Activated CD8-positive, alpha-beta memory T cell treated with anti-CD3 and anti-CD28 coated beads for 24 hours (primary cell): ENCODE measurements at regions not wholly inside any gene's neighbourhood (a gene's known extent, or its start where the extent isn't known, plus 50 kb on each side); places are given as distances from the start of the nearest gene placed in this dataset.
"Not testable (repeated sequence)": the region's sequence is repeated elsewhere in the genome, so short reads cannot be mapped to it uniquely, and the experiment has no call there.

Experiments used
- DNase-seq: peaks from one replicate; pipeline ENCODE4 v3.0.0-alpha.2; 2020

- no peak for DNase-seq
Measured at GRCh38 chr12:24554612-24555295, 394.1 kb downstream of the BCAT1 start.

- no peak for DNase-seq
Measured at GRCh38 chr12:24553259-24553658, 395.6 kb downstream of the BCAT1 start.

- DNase-seq = no peak
Measured at GRCh38 chr12:24551163-24551786, 397.6 kb downstream of the BCAT1 start.

- no peak for DNase-seq
Measured at GRCh38 chr12:24550609-24551008, 398.3 kb downstream of the BCAT1 start.

DNA sequence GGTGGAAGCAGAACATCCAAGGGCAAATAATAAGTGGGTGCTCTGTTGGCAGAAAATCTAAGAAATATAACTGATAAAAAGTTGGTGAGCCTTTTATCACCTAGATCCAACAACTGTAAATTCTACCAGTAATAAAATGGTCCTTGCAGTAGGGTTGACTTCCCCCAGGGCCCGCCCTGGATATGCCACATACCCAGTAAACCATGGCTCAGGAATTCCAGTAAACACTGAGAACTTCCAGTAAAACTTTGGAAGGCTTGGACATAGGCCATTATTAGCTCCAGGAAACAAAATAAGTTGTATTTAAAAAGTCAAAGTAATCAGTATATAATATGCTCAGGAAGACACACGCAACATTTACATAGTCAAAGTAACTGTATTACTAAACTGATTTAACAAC is 402.2 kb downstream of the BCAT1 start:
- DNase-seq = no peak

DNA sequence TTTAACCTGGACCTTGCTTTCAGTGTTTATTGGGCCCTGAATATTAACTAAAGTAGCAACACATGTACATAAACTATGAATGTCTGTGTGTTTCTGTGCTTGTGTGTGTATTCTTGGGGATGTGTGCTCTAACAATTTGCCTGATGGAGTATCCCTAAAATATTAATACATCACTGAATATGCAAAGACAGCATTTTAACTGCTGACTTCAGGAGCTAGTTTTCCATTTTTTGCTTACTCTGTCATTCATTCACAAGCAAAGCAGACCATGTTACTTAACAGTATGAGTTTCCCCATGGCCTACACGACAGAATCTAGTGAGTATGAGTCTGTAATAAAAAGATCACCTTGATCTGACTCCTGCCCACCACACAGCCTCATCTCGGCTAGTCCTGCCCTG is 402.8 kb downstream of the BCAT1 start:
- DNase-seq = no peak

DNA sequence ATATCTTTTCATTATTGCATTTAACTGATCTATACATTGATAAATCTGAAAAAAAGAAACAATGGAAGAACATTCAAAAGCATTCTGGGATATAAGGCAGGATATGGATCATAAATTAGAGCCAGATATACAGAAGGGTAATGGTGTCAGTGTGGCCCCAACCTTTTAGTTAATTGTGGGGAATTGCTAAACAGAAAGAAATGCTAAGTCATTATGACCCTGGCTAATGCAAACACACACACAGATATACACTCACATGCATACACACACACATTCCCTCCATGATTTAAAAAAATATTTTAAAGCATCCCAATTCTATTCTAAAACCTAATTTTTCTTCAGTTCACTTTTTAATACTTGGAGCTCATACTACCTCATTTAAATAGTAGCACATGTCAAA is 404.5 kb downstream of the BCAT1 start:
- DNase-seq = no peak

GRCh38 chr12:24541193-24541871 is 407.6 kb downstream of the BCAT1 start:
- DNase-seq = no peak

- DNase-seq = no peak
Measured at GRCh38 chr12:24539646-24540045, 409.3 kb downstream of the BCAT1 start.

GRCh38 chr12:24537083-24537860 is 411.6 kb downstream of the BCAT1 start:
- no peak for DNase-seq

DNA sequence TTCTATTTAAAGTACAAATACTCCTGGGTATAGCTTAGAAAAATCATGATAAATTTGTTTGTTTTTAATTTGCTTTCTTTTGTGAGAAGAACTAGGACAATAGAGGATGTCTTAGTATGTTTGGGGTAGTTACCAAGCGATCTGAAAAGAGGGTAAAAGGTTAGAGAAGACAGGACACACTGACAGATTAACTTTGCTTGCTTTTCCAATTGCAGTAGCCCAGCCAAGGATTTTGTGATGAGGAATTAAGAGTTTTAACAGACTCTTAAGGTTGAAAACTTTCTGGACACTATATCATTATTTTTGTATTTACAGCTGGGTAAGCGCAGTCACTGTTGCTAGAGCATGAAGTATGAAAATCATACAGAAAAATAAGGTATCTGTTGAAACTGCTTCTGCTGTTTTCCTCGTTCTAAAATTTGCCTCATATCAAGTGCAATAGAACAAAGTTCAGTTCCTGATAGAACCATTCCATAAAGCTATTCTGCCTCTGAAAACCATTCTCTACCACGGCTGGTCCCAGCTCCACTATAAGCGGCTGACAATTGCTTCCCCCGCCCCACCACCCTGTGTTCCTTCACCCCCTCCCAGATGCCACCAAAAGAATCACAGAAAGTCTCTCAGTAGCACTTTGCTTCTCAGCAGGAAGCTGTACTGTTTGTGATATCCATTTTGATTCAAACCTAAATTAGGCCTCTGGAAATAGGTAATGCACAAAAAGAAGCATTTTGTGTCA is 413.4 kb downstream of the BCAT1 start:
- no peak for DNase-seq

DNA sequence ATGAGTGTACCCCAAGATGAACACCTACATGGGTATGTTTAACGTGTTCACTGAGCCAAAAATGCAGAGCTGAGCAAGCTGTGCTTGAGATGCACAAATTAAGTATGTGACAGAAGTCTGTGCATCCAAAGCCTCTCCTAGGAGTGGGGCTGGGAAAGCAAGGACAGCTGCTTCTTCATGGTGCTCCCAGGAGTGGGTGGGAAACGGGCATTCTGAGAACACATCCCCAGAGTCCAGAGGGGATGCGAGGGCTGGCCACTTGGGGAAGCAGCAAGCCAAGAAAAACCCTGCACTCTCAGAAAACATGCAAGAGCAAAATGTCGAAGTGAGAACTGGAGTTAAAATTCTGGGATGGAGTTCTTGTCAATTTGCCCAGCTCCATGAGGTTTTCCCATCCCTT is 414.3 kb downstream of the BCAT1 start:
- DNase-seq = no peak

DNA sequence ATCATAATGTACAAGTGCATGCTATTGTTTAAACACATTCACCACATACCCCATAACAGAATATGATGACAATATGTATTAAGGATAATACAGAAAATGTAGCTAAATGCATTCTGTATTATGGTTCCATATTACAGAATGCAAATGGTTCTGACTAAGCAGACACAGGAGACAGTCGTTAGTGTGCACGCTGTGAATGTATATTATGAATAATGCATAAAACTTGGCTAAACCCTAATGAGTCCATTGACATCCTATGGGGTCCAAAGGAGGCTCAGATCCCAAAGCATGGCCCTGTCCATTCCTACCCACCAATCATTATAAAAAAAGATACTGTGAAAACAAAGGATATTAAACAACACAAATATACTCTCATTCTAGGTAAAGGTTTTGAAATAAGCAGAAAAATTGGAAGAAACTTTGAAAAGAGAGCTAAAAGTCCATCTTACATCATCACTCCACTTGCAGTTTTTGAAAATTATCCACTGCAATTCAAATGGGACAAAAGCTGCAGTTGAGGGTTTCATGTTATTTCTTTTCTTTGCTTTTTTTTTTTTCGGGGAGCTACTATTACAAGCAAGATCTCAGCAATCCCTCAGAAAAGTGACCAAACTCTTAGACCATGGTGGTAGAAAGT is 415.1 kb downstream of the BCAT1 start:
- DNase-seq = no peak

- no peak for DNase-seq
Measured at GRCh38 chr12:24530689-24531088, 418.2 kb downstream of the BCAT1 start.

DNA sequence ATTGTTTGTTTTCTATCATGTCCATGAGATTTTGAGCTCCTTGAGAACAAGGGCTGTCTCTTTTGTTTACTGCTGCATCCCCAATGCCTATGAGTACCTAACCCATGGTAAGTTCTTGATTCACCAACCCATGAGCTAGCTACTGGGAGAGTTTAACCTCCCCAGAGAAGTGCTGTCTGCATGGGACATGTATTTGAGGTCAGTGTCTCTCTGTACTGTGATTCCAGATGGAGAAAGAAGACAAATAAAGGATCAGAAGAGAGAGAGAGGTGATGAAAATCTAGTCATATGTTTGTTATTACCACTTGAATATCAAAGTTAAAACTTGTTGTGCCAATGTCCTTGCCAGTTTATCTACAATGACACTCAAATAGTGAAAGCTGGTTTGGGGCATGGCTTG is 421.8 kb downstream of the BCAT1 start:
- no peak for DNase-seq

DNA sequence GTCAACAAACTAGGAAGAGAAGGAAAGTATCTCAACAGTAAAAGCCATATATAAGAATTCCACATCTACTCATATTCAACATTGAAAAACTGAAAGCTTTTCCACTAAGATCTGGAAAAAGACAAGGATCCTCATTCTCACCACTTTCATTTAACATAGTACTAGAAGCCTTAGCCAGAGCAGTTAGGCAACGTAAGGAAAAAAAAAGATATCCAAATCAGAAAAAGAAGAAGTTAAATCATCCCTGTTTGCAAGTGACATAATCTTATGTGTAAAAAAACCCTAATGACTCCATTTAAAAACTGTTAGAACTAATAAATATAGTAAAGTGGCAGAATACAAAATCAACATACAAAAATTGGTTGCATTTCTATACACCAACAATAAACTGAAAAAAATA is 426.2 kb downstream of the BCAT1 start:
- no peak for DNase-seq

DNA sequence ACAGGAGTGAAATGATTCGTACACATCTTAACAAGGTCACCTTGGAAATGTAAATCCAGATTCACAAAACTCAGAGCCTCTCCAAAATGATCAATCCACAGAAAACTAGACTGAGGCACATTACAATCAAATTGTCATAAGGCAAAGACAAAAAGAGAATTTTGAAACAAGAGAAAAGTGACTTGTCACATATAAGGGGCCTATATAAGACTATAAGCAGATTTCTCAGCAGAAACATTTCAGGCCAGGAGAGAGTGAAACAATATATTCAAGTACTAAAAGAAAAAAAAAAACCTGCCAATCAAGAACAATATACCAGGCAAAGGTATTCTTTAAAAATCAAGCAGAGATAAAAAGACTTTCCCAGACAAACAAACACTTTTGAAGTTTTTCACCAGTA is 429.1 kb downstream of the BCAT1 start:
- no peak for DNase-seq

DNA sequence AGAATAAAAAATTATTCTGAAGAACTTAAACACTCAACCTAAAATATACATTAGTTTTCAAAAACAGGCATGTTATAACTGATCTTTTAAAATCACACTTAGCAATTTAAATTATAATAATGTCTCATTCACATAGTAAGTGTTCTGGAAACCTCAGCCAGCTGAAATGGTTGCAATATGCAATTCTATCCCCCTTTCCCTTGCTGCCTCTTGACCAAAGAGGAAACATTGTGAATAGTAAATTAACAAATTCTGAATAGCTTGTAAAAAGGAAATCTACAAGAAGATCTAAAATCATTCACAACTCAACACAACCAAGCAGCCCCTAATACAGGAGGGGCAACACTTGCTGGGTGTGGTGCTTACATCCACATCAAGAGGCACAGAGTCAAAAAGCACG is 431.9 kb downstream of the BCAT1 start:
- no peak for DNase-seq

DNA sequence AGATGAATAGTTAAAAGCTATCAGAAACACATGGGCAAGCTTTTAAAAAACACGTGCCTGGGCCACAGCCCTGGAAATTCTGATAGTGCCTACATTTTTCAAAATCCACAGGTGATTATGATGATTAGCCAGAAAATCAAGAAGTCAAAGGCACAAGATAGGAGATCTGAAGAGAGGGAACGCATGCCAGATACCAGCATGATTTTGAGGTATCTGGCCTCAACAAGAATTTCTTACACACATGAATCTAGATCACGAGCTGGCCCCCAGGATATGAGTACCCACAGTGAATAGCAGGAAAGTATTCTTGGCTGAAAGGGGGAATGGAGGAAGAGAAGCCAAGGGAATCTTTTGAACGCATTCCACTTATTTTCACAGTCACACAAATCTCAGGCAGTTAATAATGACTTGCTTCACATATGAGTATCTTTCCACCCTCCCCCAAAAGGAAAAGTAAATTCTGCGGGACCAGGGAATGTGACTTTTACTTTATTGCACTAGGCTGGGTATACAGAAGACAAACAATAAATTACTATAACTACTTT is 438.2 kb downstream of the BCAT1 start:
- DNase-seq = no peak

- no peak for DNase-seq
Measured at GRCh38 chr12:24507827-24508226, 441.1 kb downstream of the BCAT1 start.

GRCh38 chr12:24505366-24506015 is 443.4 kb downstream of the BCAT1 start:
- no peak for DNase-seq

- DNase-seq = not testable (repeated sequence)
Measured at GRCh38 chr12:24503477-24503876, 445.4 kb downstream of the BCAT1 start.
